A673 (cell line): ENCODE measurements at regions not wholly inside any gene's neighbourhood (a gene's known extent, or its start where the extent isn't known, plus 50 kb on each side); places are given as distances from the start of the nearest gene placed in this dataset.

ENCODE experiments used
- EZH2 ChIP-seq: fragments of 200-600 bp; sonication (generic); IDR thresholded peaks from 2 replicates; pipeline ENCODE4 v1.6.1; 2017; ENCODE audit warnings: borderline replicate concordance, low read depth, mild to moderate bottlenecking, mixed read lengths, antibody characterized with exemption, low read length; ENCODE audit not compliant: poor library complexity, severe bottlenecking
- TF ChIP-seq, protein P1 (sequence below): fragments of 300-800, 200-600 bp; sonication (generic); conservative IDR thresholded peaks from 2 replicates; pipeline ENCODE4 v1.5.1; 2017; ENCODE audit warnings: low read depth, mild to moderate bottlenecking, antibody characterized with exemption, low read length, moderate library complexity, mixed read lengths

DNA sequence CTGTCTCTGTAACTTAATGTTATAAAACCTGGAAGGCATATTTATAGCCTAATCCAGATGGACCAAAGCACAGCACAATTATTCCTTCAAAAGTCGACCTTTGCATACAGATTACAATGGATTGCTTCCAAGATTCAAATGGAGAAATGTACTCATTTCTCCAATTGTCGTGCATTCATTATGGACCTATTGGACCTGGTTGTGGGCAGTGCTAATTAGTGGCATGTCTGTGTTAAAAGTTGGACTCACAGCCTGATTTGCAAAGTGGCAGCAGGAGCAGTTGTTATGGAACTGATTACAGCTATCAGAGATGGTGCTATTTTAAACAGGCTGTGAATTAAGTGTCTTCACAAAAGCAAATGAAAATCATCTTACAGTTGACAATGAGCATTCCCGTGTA, 1529.3 kb upstream of the SLC10A2 start:
- TF ChIP-seq, protein P1, sequence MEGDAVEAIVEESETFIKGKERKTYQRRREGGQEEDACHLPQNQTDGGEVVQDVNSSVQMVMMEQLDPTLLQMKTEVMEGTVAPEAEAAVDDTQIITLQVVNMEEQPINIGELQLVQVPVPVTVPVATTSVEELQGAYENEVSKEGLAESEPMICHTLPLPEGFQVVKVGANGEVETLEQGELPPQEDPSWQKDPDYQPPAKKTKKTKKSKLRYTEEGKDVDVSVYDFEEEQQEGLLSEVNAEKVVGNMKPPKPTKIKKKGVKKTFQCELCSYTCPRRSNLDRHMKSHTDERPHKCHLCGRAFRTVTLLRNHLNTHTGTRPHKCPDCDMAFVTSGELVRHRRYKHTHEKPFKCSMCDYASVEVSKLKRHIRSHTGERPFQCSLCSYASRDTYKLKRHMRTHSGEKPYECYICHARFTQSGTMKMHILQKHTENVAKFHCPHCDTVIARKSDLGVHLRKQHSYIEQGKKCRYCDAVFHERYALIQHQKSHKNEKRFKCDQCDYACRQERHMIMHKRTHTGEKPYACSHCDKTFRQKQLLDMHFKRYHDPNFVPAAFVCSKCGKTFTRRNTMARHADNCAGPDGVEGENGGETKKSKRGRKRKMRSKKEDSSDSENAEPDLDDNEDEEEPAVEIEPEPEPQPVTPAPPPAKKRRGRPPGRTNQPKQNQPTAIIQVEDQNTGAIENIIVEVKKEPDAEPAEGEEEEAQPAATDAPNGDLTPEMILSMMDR = no peak
- no peak for TF ChIP-seq EZH2
